ENCODE measurements at regions not wholly inside any gene's neighbourhood (a gene's known extent, or its start where the extent isn't known, plus 50 kb on each side); places are given as distances from the start of the nearest gene placed in this dataset.

- DNase-seq (ENCODE audit: low read depth, low spot score): no peak
Measured at GRCh38 chr17:51487947-51488346, 227.6 kb downstream of the UTP18 start.

- DNase-seq (ENCODE audit: low read depth, low spot score): no peak
Measured at GRCh38 chr17:51491416-51491815, 231.1 kb downstream of the UTP18 start.

- no peak for DNase-seq (ENCODE audit: low read depth, low spot score)
Measured at GRCh38 chr17:51493206-51493605, 232.9 kb downstream of the UTP18 start.

DNA sequence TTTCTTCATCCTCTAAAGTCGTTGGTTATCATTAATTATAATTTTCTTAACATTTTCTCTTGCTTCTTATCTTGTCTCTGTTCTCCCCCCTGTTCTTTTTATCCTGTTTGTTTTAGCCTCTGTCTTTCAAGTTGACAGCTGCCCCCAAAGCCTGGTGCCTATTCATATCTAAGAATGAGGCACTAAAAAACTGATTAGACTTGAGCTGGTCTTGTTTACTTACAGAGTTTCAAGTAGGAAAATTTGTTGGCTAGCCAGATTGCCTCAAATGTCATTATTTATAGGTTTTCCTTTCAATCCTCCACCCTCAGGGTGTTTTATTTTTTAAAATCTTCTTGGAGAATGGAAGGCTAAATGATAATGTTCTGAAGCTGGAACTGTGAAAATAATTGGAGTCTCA lies 236.0 kb downstream of the UTP18 start:
- no peak for DNase-seq (ENCODE audit: low read depth, low spot score)

GRCh38 chr17:51499897-51500296 lies 239.6 kb downstream of the UTP18 start:
- no peak for DNase-seq (ENCODE audit: low read depth, low spot score)

GRCh38 chr17:51500454-51500853 lies 240.1 kb downstream of the UTP18 start:
- no peak for DNase-seq (ENCODE audit: low read depth, low spot score)

DNA sequence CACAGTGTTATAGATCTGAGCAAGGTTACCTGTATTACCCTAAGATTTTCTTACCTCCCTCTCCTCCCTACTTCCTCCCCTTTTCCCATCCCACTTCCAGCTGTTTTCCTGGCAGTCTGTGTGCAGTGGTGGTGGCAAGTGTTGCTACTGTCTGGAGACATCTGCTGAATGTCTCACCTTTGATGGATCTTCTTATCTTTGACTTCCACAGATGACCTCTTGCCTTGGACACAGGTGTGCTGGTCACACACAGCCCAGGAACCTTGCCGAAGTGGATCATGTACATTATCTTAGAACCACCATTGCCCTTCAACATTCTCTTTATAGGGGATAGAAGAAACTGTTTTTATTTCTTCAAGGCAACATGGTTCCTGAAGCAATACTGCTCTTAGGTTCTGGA lies 245.1 kb downstream of the UTP18 start:
- DNase-seq (ENCODE audit: low read depth, low spot score): no peak

GRCh38 chr17:51507444-51507843 lies 247.1 kb downstream of the UTP18 start:
- no peak for DNase-seq (ENCODE audit: low read depth, low spot score)

GRCh38 chr17:51508048-51508447 lies 247.7 kb downstream of the UTP18 start:
- no peak for DNase-seq (ENCODE audit: low read depth, low spot score)

GRCh38 chr17:51510940-51511339 lies 250.6 kb downstream of the UTP18 start:
- DNase-seq (ENCODE audit: low read depth, low spot score): no peak

- DNase-seq (ENCODE audit: low read depth, low spot score): no peak
Measured at GRCh38 chr17:51512220-51512907, 252.0 kb downstream of the UTP18 start.

GRCh38 chr17:51516924-51517323 lies 256.6 kb downstream of the UTP18 start:
- DNase-seq (ENCODE audit: low read depth, low spot score): no peak

DNA sequence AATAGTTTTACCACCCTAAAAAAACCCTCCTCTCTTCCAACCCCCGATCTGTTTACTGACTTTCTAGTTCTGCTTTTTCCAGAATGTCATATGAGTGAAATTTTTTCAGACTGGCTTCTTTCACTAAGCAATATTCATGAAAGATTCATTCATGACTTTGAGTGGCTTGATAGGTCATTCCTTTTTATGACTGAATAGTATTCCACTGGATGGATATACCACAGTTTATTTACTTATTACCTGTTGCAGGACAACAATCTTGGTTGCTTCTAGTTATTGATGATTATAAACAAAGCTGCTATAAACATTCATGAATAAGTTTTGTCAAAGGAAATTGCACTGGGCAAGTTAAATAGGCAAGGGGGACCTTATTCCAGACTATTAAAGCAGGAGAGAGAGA lies 264.2 kb downstream of the UTP18 start:
- DNase-seq (ENCODE audit: low read depth, low spot score): no peak

DNA sequence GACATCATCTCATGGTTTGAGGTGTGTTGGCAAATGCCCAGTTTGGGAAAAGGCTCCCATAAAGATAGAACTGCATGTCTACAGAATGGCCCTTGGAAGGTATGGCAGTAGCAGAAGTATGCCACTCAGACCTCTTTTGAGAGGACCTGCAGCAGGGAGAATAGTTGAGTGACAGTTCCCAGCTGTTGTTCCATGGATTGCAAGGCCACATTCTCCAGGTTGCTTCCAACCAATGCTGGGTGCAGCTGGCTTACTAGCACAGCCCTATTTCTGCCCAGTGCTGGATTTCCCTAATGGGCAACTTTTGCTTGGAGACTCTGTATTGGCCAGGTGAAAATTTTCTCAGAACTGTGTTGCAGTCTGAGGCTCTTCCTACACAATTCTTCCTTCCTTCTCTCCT lies 266.2 kb downstream of the UTP18 start:
- no peak for DNase-seq (ENCODE audit: low read depth, low spot score)

DNA sequence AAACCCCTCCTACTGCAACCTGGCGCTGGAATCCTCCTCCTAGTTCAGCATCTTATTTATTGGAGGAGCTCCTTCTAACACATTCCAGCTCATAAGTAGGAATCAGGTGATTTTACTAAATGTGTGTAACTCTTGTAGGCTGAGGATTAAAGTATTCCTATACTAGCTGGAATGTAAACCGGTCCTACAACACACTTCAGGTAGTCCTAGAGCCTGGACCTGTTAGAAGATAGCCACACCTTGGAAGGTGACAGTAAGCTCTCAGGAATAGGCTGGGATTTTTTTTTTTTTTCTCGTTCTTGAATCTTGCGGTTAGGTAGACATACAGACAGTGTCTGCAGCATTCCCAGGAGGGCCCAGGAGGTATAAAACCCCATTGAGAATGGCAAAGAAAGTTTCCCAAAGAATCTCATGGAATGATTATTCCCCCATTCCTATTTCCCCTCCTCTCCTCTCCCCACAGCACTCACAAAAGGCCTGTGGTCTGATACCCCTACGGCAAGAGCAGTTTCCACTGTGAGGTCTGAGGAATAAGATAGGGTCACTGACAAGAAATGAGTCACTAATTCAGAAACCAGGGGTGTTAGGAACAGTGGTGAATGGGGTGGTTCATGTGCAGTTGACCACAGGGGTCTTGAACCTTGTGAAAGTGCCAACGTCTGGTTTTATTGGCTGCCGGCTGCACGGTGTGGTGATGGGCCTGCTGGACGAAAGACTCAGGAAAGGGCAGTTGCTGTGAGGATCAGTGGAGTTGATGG lies 267.1 kb downstream of the UTP18 start:
- no peak for DNase-seq (ENCODE audit: low read depth, low spot score)

GRCh38 chr17:51528111-51528510 lies 267.8 kb downstream of the UTP18 start:
- DNase-seq (ENCODE audit: low read depth, low spot score): no peak

- no peak for DNase-seq (ENCODE audit: low read depth, low spot score)
Measured at GRCh38 chr17:51533219-51533618, 272.9 kb downstream of the UTP18 start.

DNA sequence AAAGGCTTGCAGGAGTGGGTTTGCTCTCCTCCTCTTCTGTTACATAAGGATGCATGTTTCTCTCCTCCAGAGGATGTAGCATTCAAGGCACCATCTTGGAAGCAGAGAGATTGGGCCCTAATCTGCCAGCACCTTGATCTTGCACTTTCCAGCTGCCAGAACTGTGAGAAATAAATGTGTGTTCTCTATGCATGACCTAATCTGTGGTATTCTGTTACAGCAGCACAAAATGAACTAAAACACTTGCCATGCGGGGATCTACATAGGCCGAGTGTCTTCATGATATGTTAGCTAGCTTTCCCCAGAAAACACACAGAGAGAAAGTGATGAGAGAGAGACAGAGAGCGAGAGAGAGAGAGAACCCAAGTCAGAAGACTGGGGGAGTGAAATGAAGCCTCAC lies 273.5 kb downstream of the UTP18 start:
- no peak for DNase-seq (ENCODE audit: low read depth, low spot score)

DNA sequence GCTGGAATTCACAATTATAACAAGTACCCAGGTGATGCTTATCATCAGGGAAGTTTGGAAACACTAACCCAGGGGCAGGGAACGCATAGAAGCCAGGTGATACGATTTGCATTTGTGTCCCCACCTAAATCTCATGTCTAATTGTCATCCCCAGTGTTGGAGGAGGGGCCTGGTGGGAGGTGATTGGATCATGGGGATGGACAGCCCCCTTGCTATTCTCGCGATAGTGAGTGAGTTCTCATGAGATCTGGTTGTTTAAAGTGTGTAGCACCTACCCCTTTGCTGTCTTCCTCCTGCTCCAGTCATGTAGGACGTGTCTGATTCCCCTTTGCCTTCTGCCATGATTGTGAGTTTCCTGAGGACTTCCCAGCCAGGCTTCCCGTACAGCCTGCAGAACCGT lies 276.3 kb downstream of the UTP18 start:
- DNase-seq (ENCODE audit: low read depth, low spot score): no peak

DNA sequence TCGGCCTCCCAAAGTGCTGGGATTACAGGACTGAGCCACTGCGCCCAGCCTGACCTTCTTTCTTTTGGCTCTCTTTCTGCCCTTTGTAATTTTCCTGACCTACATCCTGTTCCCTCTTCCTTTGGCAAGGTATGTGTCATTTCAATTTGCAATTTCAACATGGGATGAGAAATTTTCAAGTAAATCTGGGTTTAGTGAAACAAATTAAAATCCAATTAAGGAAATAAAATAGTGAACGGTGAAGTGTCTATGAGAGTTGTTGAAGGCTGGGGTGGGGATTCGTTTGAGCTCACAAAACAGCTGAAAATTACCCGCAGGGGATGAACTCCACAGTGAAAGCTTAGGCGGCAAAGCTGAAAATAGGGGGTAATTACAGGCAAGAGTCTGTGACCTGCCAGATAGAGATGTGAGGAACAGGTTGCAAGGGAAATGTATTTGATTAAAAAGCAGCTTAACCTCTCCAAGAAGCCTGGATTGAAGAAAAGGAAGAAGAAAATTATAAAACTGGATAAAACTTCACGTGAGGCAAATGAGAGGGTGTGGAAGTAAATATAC lies 277.7 kb downstream of the UTP18 start:
- no peak for DNase-seq (ENCODE audit: low read depth, low spot score)

DNA sequence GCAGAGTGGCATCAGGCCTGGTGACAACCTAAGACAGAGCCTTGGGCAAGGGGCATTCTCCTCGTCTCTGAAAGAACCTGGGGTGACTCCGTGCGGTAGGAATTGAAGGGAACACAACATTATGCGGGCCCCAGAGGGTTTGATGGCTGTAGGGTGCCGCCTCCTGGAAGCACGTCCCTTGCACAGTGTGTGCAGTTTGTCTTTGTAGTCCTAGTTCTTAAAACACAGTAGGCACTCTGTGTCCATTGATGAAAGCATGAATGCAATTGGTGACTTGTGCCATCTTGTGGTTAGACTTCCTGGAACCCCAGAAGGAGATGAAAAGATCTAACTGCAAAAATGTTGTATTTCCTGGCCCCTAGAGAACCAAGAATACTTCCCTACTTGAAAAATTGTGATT lies 279.8 kb downstream of the UTP18 start:
- DNase-seq (ENCODE audit: low read depth, low spot score): no peak

DNA sequence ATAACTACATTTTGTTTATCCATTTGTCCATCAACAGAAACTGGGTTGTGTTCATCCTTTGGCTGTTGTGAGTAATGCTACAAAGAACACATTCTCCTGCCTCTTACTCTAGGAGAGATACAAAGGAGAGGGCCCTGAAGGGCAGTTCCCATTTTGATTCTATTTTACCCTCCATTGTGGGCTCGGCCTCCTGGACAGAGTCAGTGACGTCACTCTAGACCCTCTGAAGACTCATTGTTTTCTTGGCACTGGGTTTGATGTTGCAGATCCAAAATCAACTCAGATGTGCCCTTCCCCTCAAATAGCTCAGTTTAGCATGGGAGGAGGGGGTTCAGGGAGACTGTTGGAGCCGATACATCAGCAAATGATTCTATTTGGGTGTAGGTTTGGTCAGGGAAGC lies 280.9 kb downstream of the UTP18 start:
- no peak for DNase-seq (ENCODE audit: low read depth, low spot score)

GRCh38 chr17:51546114-51546513 lies 285.8 kb downstream of the UTP18 start:
- no peak for DNase-seq (ENCODE audit: low read depth, low spot score)
